Choroid plexus epithelial cell (primary cell): ENCODE measurements at regions not wholly inside any gene's neighbourhood (a gene's known extent, or its start where the extent isn't known, plus 50 kb on each side); places are given as distances from the start of the nearest gene placed in this dataset.

Experiments used
- DNase-seq: peaks from one replicate; pipeline ENCODE4 v3.0.0-alpha.2; 2010; ENCODE audit warnings: low read depth
- H3K4me3 ChIP-seq: 2 replicates; pipeline ENCODE4 v1.5.1; 2011; ENCODE audit warnings: low read depth, mild to moderate bottlenecking, control low read depth, low read length, moderate library complexity
- TF ChIP-seq, protein P1 (sequence below): conservative IDR thresholded peaks from 2 replicates; pipeline ENCODE4 v1.5.1; 2011; ENCODE audit warnings: low read depth, mild to moderate bottlenecking, control low read depth, inconsistent platforms, low read length, moderate library complexity

DNA sequence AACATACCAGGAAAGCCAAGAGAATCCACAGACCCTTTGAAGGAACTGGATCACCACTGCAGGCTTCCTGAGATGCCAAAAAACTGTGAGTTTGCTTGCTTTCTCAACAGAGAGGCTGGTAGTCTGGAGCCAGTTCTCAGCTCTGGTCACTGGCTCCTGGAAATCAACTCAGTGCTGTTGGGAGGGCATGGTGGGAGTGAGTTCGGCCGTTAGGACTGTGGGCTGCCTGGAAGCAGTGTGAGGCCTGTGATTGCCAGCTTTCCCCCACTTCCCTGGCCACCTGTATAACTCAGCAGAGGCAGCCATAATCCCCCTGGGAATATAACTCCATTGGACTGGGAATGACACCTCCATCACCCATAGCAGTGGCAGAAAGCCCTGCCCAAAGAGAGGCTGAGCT, 122.0 kb upstream of the FSTL5 start:
- TF ChIP-seq, protein P1, sequence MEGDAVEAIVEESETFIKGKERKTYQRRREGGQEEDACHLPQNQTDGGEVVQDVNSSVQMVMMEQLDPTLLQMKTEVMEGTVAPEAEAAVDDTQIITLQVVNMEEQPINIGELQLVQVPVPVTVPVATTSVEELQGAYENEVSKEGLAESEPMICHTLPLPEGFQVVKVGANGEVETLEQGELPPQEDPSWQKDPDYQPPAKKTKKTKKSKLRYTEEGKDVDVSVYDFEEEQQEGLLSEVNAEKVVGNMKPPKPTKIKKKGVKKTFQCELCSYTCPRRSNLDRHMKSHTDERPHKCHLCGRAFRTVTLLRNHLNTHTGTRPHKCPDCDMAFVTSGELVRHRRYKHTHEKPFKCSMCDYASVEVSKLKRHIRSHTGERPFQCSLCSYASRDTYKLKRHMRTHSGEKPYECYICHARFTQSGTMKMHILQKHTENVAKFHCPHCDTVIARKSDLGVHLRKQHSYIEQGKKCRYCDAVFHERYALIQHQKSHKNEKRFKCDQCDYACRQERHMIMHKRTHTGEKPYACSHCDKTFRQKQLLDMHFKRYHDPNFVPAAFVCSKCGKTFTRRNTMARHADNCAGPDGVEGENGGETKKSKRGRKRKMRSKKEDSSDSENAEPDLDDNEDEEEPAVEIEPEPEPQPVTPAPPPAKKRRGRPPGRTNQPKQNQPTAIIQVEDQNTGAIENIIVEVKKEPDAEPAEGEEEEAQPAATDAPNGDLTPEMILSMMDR: no peak
- no peak overlapping the region for H3K4me3 ChIP-seq
- DNase-seq: no peak

- no peak overlapping the region for H3K4me3 ChIP-seq
- DNase-seq: no peak
- TF ChIP-seq, protein P1: no peak
Measured at GRCh38 chr4:162282684-162283083, 118.9 kb upstream of the FSTL5 start.

GRCh38 chr4:162274354-162274753, 110.6 kb upstream of the FSTL5 start:
- DNase-seq: peak; percentile 3
- no peak overlapping the region for H3K4me3 ChIP-seq
- TF ChIP-seq, protein P1: no peak

DNA sequence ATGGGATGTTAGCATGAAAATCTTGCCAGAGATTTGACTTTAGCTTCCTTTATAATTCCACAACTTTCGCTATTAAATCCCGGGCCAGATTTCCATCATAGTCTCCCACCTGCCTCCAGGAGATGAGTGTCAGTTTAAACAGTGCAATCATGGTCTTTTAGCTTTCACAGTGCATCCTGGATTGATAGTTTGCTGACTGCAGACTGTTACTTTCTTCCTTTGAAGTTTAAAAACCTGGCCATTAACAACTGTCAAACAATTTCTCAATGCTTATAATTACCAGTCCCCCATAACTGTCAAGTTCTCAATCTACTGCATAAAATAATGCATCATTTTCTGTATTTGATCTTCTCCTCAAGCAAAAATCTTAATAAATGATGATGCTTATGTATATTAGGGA, 108.4 kb upstream of the FSTL5 start:
- TF ChIP-seq, protein P1: no peak
- H3K4me3 ChIP-seq: no peak overlapping the region
- no peak for DNase-seq

DNA sequence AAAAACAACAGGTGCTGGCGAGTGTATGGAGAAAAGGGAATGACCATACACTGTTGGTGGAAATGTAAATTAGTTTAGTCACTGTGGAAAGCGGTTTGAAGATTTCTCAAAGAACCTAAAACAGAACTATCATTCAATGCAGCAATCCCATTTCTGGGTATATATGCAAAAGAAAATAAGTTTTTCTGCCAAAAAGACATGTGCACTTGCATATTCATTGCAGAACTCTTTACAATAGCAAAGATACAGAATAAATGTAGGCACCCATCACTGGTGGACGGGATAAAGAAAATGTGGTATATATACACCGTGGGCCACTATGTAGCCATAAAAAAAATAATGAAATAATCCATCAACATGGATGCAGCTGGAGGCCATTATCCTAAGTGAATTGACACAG, 105.1 kb upstream of the FSTL5 start:
- no peak for DNase-seq
- TF ChIP-seq, protein P1: no peak
- H3K4me3 ChIP-seq: no peak overlapping the region

GRCh38 chr4:162265802-162266201, 102.0 kb upstream of the FSTL5 start:
- no peak overlapping the region for H3K4me3 ChIP-seq
- no peak for DNase-seq
- TF ChIP-seq, protein P1: no peak

DNA sequence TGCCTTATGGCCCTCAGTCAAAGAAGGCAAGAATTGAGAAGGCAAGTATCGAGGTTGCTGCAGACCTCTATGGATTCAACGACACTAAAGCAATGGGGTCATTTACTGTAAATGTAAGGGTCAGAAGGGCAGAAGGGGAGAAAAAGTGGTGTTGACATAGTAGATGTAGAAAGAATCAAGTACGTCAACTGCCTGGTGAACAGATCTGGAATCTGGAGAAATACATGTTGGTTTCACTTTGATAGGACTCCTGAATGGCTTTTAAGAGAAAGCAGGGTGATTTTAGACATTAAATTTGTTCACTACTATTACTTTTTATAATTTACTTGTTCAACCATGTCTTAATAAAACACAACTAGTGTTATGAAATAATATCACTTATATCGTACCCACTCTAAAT, 81.3 kb upstream of the FSTL5 start:
- TF ChIP-seq, protein P1: no peak
- H3K4me3 ChIP-seq: no peak overlapping the region
- DNase-seq: no peak
